Suprapubic skin (tissue), 4 donors: ENCODE measurements at regions not wholly inside any gene's neighbourhood (a gene's known extent, or its start where the extent isn't known, plus 50 kb on each side); places are given as distances from the start of the nearest gene placed in this dataset.
"Not testable (repeated sequence)": the region's sequence is repeated elsewhere in the genome, so short reads cannot be mapped to it uniquely, and the experiment has no call there.

ENCODE experiments used
- DNase-seq, 2 donors: peaks; one replicate each; pipeline ENCODE4 v3.0.0-alpha.2; 2019; ENCODE audit warnings: low spot score in 2 of 2
- H3K27ac ChIP-seq: fragments of 200-600 bp; sonication (generic); one replicate; pipeline ENCODE4 v1.5.1; 2019
- H3K27me3 ChIP-seq: fragments of 200-600 bp; sonication (generic); one replicate; pipeline ENCODE4 v1.5.1; 2019
- H3K36me3 ChIP-seq: fragments of 200-600 bp; sonication (generic); one replicate; pipeline ENCODE4 v1.5.1; 2019
- H3K4me1 ChIP-seq: fragments of 200-600 bp; sonication (generic); one replicate; pipeline ENCODE4 v1.5.1; 2019
- H3K4me3 ChIP-seq: fragments of 200-600 bp; sonication (generic); one replicate; pipeline ENCODE4 v1.5.1; 2019; ENCODE audit warnings: mild to moderate bottlenecking
- H3K9me3 ChIP-seq: fragments of 200-600 bp; sonication (generic); one replicate; pipeline ENCODE4 v1.5.1; 2019
- CTCF ChIP-seq, 2 donors: fragments of 200-600 bp in 1 of 2; fragments of 450-650 bp in 1 of 2; sonication (generic) in 1 of 2; IDR thresholded peaks; one replicate each; pipeline ENCODE4 v1.5.1; 2016 to 2019; ENCODE audit warnings: antibody characterized with exemption in 2 of 2, mild to moderate bottlenecking in 1 of 2, moderate library complexity in 1 of 2
- EP300 ChIP-seq: sonication (generic); formaldehyde crosslinking; IDR thresholded peaks from one replicate; pipeline ENCODE4 v1.6.1; 2017; ENCODE audit warnings: antibody characterized with exemption
- POLR2A ChIP-seq, 2 donors: fragments of 450-650 bp; IDR thresholded peaks; one replicate each; pipeline ENCODE4 v1.6.1; 2017; ENCODE audit warnings: antibody characterized with exemption in 2 of 2, mild to moderate bottlenecking in 2 of 2, moderate library complexity in 2 of 2
- POLR2AphosphoS5 ChIP-seq, 3 donors: sonication (generic); formaldehyde crosslinking; IDR thresholded peaks; one replicate each; pipeline ENCODE4 v1.6.1; 2017; ENCODE audit warnings: antibody characterized with exemption in 3 of 3
- WGBS: methylation state at CpG from one replicate; pipeline ENCODE4 v1.1.5; 2018; 5-methylcytosine and 5-hydroxymethylcytosine counted together

GRCh38 chr3:106359692-106360091 is 490.9 kb upstream of the CBLB start:
- no peak for TF ChIP-seq POLR2AphosphoS5 (IDR thresholded peaks at IDR 0.05)
- no peak for TF ChIP-seq CTCF (IDR thresholded peaks at IDR 0.05)
- TF ChIP-seq EP300 = no peak
- no peak for TF ChIP-seq POLR2A (IDR thresholded peaks at IDR 0.05)
- H3K4me3 ChIP-seq = no peak overlapping the region
- 97% methylated on average over 3 of the region's 3 CpGs for WGBS
- H3K9me3 ChIP-seq = no peaks in the 10 kb centered on the region
- no peak overlapping the region for H3K27ac ChIP-seq
- no peaks in the 10 kb centered on the region for H3K4me1 ChIP-seq
- no peaks in the 10 kb centered on the region for H3K27me3 ChIP-seq
- H3K36me3 ChIP-seq = no peaks in the 10 kb centered on the region
- no peak for DNase-seq

DNA sequence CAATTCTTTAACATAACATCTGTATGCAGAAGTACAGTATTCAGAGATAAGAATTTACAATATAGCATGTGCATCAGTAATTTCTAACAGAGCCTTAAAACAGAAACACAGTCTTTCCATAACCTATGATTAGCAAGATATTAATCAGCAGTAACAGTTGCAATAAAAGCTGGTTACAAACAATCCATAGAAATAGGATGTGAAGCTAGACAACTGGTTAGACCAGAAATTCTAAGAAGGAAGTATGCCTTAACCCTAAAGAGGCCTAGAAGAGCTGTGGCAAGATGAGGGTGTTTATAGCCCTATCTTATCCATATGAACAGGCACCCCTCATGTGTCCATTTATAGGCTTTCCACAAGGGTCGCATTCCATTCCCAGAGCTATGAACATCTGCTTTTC is 492.1 kb upstream of the CBLB start:
- H3K4me1 ChIP-seq, H3K36me3 ChIP-seq, H3K4me3 ChIP-seq, H3K27ac ChIP-seq, H3K9me3 ChIP-seq, H3K27me3 ChIP-seq, DNase-seq: not testable (repeated sequence)
- WGBS = 100% methylated on average over 1 of the region's 1 CpG

DNA sequence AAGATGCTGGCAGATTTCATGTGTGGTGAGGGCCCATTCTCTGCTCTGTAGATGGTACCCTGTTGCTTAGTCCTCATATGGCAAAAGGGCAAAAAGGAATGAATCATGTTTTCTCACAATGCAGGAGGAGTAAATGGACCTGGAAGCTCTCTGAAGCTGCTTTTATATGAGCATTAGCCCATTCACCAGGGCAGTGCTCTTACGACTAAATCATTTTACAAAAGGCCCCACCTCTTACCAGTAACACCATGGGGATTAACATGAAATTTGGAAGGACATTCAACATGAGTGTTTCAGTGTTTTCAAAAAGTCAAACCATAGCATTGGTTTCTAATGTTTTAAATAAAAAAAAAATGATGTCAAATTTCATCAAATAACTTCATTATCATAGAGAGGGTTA is 495.7 kb upstream of the CBLB start:
- WGBS = 83% methylated on average over 1 of the region's 1 CpG
- Histone ChIP-seq H3K27ac (no peak overlapping the region), H3K36me3 (no peaks in the 10 kb centered on the region), H3K27me3 (no peaks in the 10 kb centered on the region), H3K4me3 (no peak overlapping the region), H3K4me1 (no peaks in the 10 kb centered on the region), H3K9me3 (no peaks in the 10 kb centered on the region)
- TF ChIP-seq EP300 (no peak), POLR2A (IDR thresholded peaks at IDR 0.05) (no peak), POLR2AphosphoS5 (IDR thresholded peaks at IDR 0.05) (no peak), CTCF (IDR thresholded peaks at IDR 0.05) (no peak)
- no peak for DNase-seq

DNA sequence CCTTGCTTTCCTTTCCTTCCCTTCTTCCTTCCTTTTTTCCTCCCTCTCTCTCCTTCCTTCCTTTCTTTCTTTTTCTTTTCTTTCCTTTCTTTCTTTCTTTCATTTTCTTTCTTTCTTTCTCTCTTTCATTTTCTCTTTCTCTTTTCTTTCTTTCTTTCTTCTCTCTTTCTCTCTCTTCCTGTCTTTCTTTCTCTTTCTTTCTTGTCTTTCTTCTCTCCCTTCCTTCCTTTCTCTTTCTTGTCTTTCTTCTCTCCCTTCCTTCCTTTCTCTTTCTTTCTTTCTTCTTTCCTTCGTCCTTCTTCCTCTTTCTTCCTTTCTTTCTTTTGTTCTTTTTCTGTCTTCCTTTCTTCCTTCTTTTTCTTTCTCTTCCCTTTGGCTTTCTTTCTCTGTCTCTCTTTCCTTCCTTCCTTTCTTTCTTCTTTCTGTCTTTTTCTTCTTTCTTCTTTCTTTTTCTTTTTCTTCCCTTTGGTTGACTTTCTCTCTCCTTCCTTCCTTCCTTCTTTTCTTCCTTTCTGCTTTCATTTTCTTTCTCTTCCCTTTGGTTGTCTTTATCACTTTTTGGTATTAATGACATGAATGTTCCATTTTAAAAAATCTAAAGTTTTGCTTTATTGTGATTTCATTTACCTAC is 496.4 kb upstream of the CBLB start:
- WGBS = 90% methylated on average over 1 of the region's 1 CpG
- no peaks in the 10 kb centered on the region for H3K9me3 ChIP-seq

GRCh38 chr3:106366352-106366751 is 497.5 kb upstream of the CBLB start:
- no peak overlapping the region for H3K27ac ChIP-seq
- H3K27me3 ChIP-seq = no peaks in the 10 kb centered on the region
- DNase-seq = no peak
- H3K9me3 ChIP-seq = no peaks in the 10 kb centered on the region
- no peaks in the 10 kb centered on the region for H3K36me3 ChIP-seq
- no peaks in the 10 kb centered on the region for H3K4me1 ChIP-seq
- H3K4me3 ChIP-seq = no peak overlapping the region
- no peak for TF ChIP-seq EP300
- no peak for TF ChIP-seq CTCF (IDR thresholded peaks at IDR 0.05)
- TF ChIP-seq POLR2AphosphoS5 (IDR thresholded peaks at IDR 0.05) = no peak
- TF ChIP-seq POLR2A (IDR thresholded peaks at IDR 0.05) = no peak

More for the DNA sequence above, 496.4 kb upstream of the CBLB start:
- no peaks in the 10 kb centered on the region for H3K27me3 ChIP-seq
- no peak for DNase-seq
- no peaks in the 10 kb centered on the region for H3K36me3 ChIP-seq
- no peaks in the 10 kb centered on the region for H3K4me1 ChIP-seq
- TF ChIP-seq POLR2A (IDR thresholded peaks at IDR 0.05) (no peak), CTCF (IDR thresholded peaks at IDR 0.05) (no peak), POLR2AphosphoS5 (IDR thresholded peaks at IDR 0.05) (no peak), EP300 (no peak)
- no peak overlapping the region for H3K4me3 ChIP-seq
- H3K27ac ChIP-seq = no peak overlapping the region

GRCh38 chr3:106367496-106367895 is 498.7 kb upstream of the CBLB start:
- no peak for TF ChIP-seq POLR2A (IDR thresholded peaks at IDR 0.05)
- no peak for TF ChIP-seq EP300
- no peak for TF ChIP-seq POLR2AphosphoS5 (IDR thresholded peaks at IDR 0.05)
- no peak for TF ChIP-seq CTCF (IDR thresholded peaks at IDR 0.05)
- H3K9me3 ChIP-seq = no peaks in the 10 kb centered on the region
- H3K4me1 ChIP-seq = no peaks in the 10 kb centered on the region
- H3K36me3 ChIP-seq = no peaks in the 10 kb centered on the region
- H3K27ac ChIP-seq = no peak overlapping the region
- H3K27me3 ChIP-seq = no peaks in the 10 kb centered on the region
- DNase-seq = no peak
- 71% methylated on average over 2 of the region's 2 CpGs for WGBS
- H3K4me3 ChIP-seq = no peak overlapping the region
